ENCODE measurements at regions not wholly inside any gene's neighbourhood (a gene's known extent, or its start where the extent isn't known, plus 50 kb on each side); places are given as distances from the start of the nearest gene placed in this dataset.
A peak's percentile ranks its signal among the peaks of the same experiment; 100 is the strongest.
"Not testable (repeated sequence)": the region's sequence is repeated elsewhere in the genome, so short reads cannot be mapped to it uniquely, and the experiment has no call there.

DNA sequence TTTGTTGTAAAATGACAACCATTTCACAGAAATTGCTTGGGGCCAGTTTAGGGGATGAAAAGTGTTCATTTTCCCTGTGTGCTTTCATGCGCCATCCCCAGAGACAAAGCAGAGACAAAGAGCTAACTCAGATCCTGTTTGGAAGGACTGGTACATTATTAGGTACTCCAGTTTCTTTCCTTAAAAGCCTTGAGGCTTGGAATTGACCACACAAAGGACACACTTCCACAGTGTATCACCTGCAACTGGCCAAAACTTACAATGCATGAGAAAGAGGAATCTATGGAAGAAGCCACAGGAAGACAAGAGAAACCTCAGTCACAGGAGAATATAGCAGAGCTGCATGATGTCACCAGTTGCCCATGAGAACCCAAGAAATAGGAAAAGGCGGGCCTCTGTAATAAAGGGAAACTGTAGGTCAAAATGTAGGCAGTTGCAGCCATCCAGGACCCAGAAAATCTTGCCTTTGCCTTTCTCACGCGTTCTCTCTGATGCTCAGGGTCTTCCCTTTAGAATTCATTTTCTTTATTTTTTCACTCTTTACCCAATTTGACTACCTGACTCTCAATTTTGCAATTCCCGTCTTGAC, 339.0 kb downstream of the RMST start:
- DNase-seq: no peak

- DNase-seq: no peak
Measured at GRCh38 chr12:97805146-97805545, 342.5 kb downstream of the RMST start.

- no peak for DNase-seq
Measured at GRCh38 chr12:97813301-97813700, 350.7 kb downstream of the RMST start.

GRCh38 chr12:97821806-97822205, 359.2 kb downstream of the RMST start:
- no peak for DNase-seq

GRCh38 chr12:97835541-97835940, 372.9 kb downstream of the RMST start:
- no peak for DNase-seq

GRCh38 chr12:97837401-97837800, 374.8 kb downstream of the RMST start:
- no peak for DNase-seq

- DNase-seq: no peak
Measured at GRCh38 chr12:97848051-97848450, 385.4 kb downstream of the RMST start.

DNA sequence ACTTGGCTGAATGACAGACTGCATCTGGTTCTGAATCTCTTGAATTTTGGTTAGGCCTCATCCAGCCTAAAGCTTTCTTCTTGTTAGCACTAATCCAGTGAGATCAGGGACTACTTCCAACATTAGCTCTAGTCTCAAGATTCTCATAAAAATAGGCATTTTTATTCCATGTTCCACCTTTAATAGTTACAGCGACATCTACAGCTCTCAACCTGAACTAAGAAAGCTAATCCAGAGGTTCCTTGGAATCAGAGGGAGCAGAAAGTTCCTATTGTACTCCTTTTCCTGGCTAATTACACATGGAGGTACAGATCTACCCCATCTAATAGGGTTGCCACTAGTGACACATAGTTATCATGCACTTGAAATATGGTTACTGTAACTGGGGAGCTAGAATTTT, 391.9 kb downstream of the RMST start:
- DNase-seq: no peak

DNA sequence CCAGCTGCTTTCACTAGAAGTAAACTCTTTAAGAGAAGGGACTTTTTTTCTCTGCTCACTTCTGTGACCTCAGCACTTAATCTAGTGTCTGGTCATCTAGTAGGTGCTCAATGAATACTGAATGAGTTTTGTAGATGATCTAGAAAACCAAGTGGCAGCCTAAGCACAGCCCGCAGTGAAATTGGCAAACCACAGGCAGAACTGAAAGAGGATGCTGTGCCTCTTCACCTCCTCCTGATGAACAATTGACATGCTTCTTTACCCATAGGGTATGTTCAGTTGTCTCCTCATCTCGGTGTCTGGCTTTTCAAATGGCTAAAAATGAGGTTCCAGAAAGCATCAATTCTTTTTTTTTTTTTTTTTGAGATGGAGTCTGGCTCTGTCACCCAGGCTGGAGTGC, 399.5 kb downstream of the RMST start:
- no peak for DNase-seq

GRCh38 chr12:97875064-97875463, 412.5 kb downstream of the RMST start:
- DNase-seq: no peak

DNA sequence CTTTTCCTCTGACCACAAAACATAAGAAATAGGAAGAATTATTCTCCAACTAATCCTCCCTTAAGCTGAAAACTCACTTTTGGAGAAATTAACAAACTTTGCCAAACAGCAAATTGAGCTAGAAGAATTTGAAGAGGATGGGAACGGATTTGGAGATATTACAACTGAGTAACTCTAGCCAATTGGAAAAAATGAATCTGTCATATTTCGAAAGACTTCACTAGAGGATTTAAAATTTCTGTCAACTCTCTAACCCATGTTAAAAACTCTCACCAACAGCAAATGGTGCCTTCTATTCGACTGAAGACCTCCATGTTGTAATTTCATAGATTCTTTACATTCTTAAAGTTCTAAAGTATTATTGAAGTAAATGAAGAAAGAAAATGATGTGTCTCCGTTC, 414.2 kb downstream of the RMST start:
- no peak for DNase-seq

DNA sequence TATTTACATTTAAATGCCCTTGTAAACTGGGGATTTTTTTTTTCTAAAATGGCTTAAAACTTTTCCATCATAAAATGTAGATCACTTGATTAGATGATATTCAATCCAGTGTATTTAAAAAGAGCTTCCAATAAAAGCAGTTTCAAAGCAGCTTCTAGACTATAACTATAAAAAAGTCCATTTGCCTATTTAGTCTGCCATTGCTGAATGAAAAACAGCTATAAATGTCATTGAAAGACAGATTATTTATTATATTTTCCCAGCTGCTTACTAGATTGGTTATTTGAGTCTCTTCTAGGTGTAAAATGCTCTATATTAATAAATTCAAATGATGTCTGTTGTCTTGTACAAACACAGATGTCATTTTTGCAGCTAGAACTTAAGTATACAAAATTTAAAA, 414.8 kb downstream of the RMST start:
- no peak for DNase-seq

- no peak for DNase-seq
Measured at GRCh38 chr12:97886511-97887176, 424.0 kb downstream of the RMST start.

DNA sequence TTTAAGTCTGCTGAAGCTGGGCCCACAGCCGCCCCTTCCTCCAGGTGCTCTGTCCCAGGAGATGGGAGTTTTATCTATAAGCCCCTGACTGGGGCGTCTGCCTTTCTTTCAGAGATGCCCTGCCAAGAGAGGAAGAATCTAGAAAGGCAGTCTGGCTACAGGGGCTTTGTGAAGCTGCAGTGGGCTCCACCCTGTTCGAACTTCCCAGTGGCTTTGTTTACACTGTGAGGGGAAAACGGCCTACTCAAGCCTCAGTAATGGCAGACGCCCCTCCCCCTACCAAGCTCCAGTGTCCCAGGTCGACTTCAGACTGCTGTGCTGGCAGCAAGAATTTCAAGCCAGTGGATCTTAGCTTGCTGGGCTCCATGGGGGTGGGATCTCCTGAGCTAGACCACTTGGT, 435.3 kb downstream of the RMST start:
- DNase-seq: not testable (repeated sequence)

DNA sequence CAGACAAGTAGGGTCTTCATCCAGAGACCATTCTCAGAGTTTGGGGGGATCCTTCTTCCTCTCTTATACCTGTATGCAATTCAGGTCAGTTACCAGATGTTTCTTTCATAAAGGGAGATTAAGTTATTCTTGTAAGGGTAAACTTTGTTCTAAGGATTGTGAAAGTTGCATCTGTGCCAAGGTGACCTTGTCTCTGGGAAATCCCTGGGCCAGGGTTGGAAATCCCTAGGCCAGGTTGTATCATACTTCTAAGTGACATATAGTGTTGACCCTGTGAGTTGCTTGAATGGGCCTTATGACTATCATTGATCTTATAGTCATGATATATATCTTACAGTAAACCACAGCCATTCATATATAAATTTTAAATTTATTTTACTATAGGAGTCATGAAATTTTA, 436.9 kb downstream of the RMST start:
- DNase-seq: no peak

DNA sequence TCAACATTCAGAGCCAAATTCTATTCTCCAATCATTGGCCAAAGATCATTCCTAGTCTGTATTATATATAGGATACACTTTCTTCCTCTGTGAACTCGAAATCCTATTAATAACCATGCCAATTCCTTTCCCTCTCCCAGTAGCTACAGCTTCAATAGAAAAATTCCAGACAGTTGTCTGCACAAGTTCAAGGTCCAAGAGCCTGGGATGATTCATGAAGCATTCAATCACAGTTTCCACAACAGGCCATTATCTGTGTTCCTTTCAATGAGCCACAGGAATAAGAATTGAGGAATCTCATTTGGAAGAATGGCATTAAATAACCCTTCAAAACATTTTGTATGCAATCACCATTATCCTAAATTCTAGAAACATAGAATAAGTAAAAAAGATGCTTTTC, 437.4 kb downstream of the RMST start:
- no peak for DNase-seq

- DNase-seq: no peak
Measured at GRCh38 chr12:97903356-97903755, 440.8 kb downstream of the RMST start.

DNA sequence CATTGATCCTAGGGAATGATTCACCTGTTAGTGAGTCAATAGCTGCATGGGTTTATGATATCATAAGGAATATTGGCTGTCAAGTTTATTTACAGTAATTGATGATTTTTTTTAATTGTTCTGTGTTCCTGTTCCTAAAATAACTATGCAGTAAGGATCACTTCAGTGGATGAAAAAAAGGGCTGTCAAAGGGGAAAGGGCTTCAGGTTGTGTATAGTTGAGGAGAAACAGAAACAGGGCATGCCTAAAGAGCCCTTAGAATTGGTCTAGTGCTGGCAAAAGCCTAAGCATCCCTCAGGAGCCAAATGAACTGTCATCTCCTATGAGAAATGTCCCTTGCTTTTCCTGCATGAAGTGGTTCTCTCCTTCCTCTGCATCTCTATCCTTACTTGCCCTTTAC, 444.9 kb downstream of the RMST start:
- DNase-seq: no peak

GRCh38 chr12:97910559-97910958, 448.0 kb downstream of the RMST start:
- DNase-seq: no peak

GRCh38 chr12:97912943-97913342, 450.3 kb downstream of the RMST start:
- DNase-seq: no peak

- DNase-seq: peak; percentile 0
Measured at GRCh38 chr12:97921979-97922722, 459.5 kb downstream of the RMST start.

GRCh38 chr12:97923546-97923945, 460.9 kb downstream of the RMST start:
- DNase-seq: no peak

GRCh38 chr12:97924122-97924521, 461.5 kb downstream of the RMST start:
- DNase-seq: no peak

DNA sequence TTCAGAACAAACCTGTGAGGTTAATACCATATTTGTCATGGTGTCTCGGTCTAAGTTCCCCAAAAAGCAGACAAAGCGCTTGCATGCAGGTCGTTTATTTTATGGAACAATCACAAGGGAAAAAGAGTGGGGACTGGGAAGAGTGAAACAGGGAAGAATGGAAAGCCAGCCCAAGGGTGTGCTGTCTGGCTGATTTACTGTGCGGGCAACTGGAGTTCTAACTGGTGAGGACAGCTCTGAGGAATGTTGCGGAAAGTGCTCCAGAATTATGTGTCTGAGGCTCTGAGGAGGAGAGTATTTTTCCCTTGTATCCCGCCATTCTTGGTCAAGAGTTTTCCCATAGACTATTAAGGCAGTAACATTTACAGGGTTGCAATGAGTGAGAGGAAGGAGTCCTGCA, 465.4 kb downstream of the RMST start:
- DNase-seq: no peak

Data from dermis blood vessel endothelial cell (primary cell).